ENCODE measurements at regions not wholly inside any gene's neighbourhood (a gene's known extent, or its start where the extent isn't known, plus 50 kb on each side); places are given as distances from the start of the nearest gene placed in this dataset.

DNA sequence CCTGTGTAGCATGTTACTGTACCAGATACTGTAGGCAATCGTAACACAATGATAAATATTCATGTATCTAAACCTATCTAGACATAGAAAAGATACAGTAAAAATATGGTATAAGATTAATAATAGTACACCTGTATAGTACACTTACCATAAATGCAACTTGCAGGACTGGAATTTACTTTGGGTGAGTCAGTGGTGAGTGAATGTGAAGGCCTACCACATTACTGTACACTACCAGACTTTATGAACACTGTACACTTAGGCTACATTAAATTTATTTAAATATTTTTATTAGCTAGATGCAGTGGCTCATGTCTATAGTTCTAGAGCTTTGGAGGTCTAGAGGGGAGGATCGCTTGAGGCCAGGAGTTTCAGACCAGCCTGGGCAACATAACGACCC, 186.6 kb upstream of the ROPN1 start:
- no peak overlapping the region for H2BK20ac ChIP-seq (ENCODE audit: low read length)
- no peak overlapping the region for H3K4me3 ChIP-seq (ENCODE audit: extremely low read depth in 1 of 4, insufficient read depth in 2 of 4, low read depth in 3 of 4, low read length in 4 of 4)
- H2AK5ac ChIP-seq (ENCODE audit: low read depth, low read length), result no peak overlapping the region
- H3K9ac ChIP-seq (replicated peaks in 1 of 4; ENCODE audit: extremely low read depth in 1 of 4, low read depth in 3 of 4, low read length in 3 of 4), result no peak overlapping the region
- H3K9me3 ChIP-seq (ENCODE audit: insufficient read depth in 2 of 2, low read depth in 1 of 2, low read length in 1 of 2), result no peaks in the 10 kb centered on the region; a peak in 1 of 4 replicates
- no peaks in the 10 kb centered on the region for H3K36me3 ChIP-seq (ENCODE audit: control insufficient read depth in 2 of 4, insufficient read depth in 4 of 4, low read length in 3 of 4)
- no peaks in the 10 kb centered on the region for H3K79me2 ChIP-seq (ENCODE audit: control insufficient read depth in 1 of 2, insufficient read depth in 2 of 2, low read length in 2 of 2)
- no peak overlapping the region for H4K5ac ChIP-seq (ENCODE audit: insufficient read length, low read depth, low read length)
- H3K4me1 ChIP-seq (replicated peaks in 1 of 4; ENCODE audit: control insufficient read depth in 3 of 4, insufficient read depth in 4 of 4, low read length in 3 of 4), result no peaks in the 10 kb centered on the region
- no peak overlapping the region for H3K18ac ChIP-seq (ENCODE audit: extremely low read depth, low read length)
- WGBS, 2 experiments (ENCODE audit: extremely low coverage in 1 of 2, insufficient coverage in 1 of 2, insufficient read length in 1 of 2, insufficient replicate concordance in 2 of 2, low coverage in 1 of 2, low lambda C conversion rate in 2 of 2, missing lambda C conversion rate in 1 of 2), result 84% methylated on average over 3 of the region's 3 CpGs; no CpG with 5 or more reads in 1 of the 2 experiments
- no peaks in the 10 kb centered on the region for H3K79me1 ChIP-seq (ENCODE audit: low read depth, low read length)
- no peak overlapping the region for H2BK5ac ChIP-seq (ENCODE audit: low read depth, low read length)
- no peaks in the 10 kb centered on the region for H3K27me3 ChIP-seq (replicated peaks in 1 of 4; ENCODE audit: control insufficient read depth in 3 of 4, extremely low read depth in 1 of 4, insufficient read depth in 3 of 4, low read length in 3 of 4)
- TF ChIP-seq CHD2 (IDR thresholded peaks at IDR 0.05; ENCODE audit: low read length) (no peak), CEBPB (IDR thresholded peaks at IDR 0.05; ENCODE audit: low read depth, low read length) (no peak), YY1 (IDR thresholded peaks at IDR 0.05; ENCODE audit: low read depth, low read length) (no peak), SIX5 (IDR thresholded peaks at IDR 0.05; ENCODE audit: low read depth, low read length) (no peak), GTF2F1 (IDR thresholded peaks at IDR 0.05; ENCODE audit: borderline replicate concordance, low read depth, low read length) (no peak), SAP30 (IDR thresholded peaks at IDR 0.05; ENCODE audit: insufficient read depth, insufficient replicate concordance, low read length) (no peak), KDM4A (IDR thresholded peaks at IDR 0.05; ENCODE audit: low read depth, low read length, severe bottlenecking) (no peak)
- TF ChIP-seq, protein P1, sequence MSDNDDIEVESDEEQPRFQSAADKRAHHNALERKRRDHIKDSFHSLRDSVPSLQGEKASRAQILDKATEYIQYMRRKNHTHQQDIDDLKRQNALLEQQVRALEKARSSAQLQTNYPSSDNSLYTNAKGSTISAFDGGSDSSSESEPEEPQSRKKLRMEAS (IDR thresholded peaks at IDR 0.05), result no peak
- H3K27ac ChIP-seq (ENCODE audit: low read depth, low read length), result no peak overlapping the region
- H3K4ac ChIP-seq (replicated peaks; ENCODE audit: insufficient read length, low read depth, low read length), result no peak overlapping the region
- CTCF ChIA-PET (ENCODE audit: partially characterized antibody), result interaction anchor here (0.7 to 1.5 kb wide), 2 partner anchors 104 to 161 kb away, joined by 3 read pairs; no protein-coding TSS in a partner anchor
- H4K8ac ChIP-seq (ENCODE audit: extremely low read depth, insufficient read depth, low read length), result no peak overlapping the region
- POLR2A ChIA-PET (ENCODE audit: partially characterized antibody), result no interaction called here
- no peaks in the 10 kb centered on the region for H3K23me2 ChIP-seq (ENCODE audit: low read depth, low read length)
- H4K91ac ChIP-seq (replicated peaks; ENCODE audit: insufficient read length, low read length), result no peak overlapping the region
- no peak overlapping the region for H3K23ac ChIP-seq (ENCODE audit: insufficient read length)
- FAIRE-seq (no peak), DNase-seq (ENCODE audit: low read depth in 1 of 2, low spot score in 2 of 2) (no peak)
- H2AFZ ChIP-seq (ENCODE audit: low read length), result no peak overlapping the region
- H4K20me1 ChIP-seq (replicated peaks in 1 of 2; ENCODE audit: control insufficient read depth in 1 of 2, insufficient read depth in 2 of 2, low read length in 2 of 2), result no peaks in the 10 kb centered on the region
- no peak overlapping the region for H3K14ac ChIP-seq (ENCODE audit: insufficient read length)
- H2BK15ac ChIP-seq (ENCODE audit: low read length), result no peak overlapping the region
- no peak overlapping the region for H2BK12ac ChIP-seq (ENCODE audit: low read depth, low read length)
- H2BK120ac ChIP-seq (replicated peaks; ENCODE audit: low read depth, low read length), result no peak overlapping the region
- H3K4me2 ChIP-seq (ENCODE audit: insufficient read depth in 1 of 2, low read depth in 2 of 2, low read length in 2 of 2), result no peak overlapping the region
- no peak overlapping the region for H3K56ac ChIP-seq (replicated peaks; ENCODE audit: insufficient read length, low read depth, low read length)
